SK-N-MC (cell line): ENCODE measurements at regions not wholly inside any gene's neighbourhood (a gene's known extent, or its start where the extent isn't known, plus 50 kb on each side); places are given as distances from the start of the nearest gene placed in this dataset.

Source experiments
- EZH2 ChIP-seq: fragments of 200-600 bp; sonication (generic); IDR thresholded peaks from one replicate; pipeline ENCODE4 v1.6.1; 2017; ENCODE audit warnings: antibody characterized with exemption
- POLR2AphosphoS5 ChIP-seq: IDR thresholded peaks from 2 replicates; pipeline ENCODE4 v1.6.1; 2012; ENCODE audit warnings: mild to moderate bottlenecking, low read depth, low read length, borderline replicate concordance

GRCh38 chr2:60652832-60653340, 99.4 kb upstream of the BCL11A start:
- no peak for TF ChIP-seq EZH2
- no peak for TF ChIP-seq POLR2AphosphoS5
